HK-2 (cell line): ENCODE measurements at regions not wholly inside any gene's neighbourhood (a gene's known extent, or its start where the extent isn't known, plus 50 kb on each side); places are given as distances from the start of the nearest gene placed in this dataset.

Source experiments
- DNase-seq: peaks from one replicate; pipeline ENCODE4 v3.0.0-alpha.2; 2018; ENCODE audit not compliant: unreplicated experiment

- no peak for DNase-seq
These were observed 315.2 kb upstream of the SHH start for GRCh38 chr7:156127166-156128134.

- DNase-seq, result no peak
These were observed 313.8 kb upstream of the SHH start for GRCh38 chr7:156125841-156126730.

DNA sequence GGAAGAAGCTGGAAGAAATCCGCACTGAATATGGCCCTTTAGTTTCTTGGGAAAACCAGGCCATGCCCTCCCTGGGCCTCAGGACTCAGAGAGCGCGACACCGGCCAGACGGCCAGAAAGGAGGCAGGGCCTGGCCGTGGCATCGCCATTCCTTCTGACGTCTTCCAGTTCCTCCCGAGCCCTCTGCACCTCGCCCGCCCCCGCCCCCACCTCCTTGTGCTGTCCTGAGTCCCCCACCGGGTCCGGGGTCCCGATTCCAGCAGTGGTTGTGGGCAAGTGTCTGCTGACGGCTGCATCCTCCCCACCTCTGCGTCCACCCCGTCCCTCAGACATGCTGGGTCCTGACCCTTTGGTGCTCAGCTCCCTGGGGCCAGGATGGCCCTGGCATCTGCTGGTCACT lies 312.1 kb upstream of the SHH start:
- no peak for DNase-seq

GRCh38 chr7:156123362-156123761 lies 311.1 kb upstream of the SHH start:
- no peak for DNase-seq

DNA sequence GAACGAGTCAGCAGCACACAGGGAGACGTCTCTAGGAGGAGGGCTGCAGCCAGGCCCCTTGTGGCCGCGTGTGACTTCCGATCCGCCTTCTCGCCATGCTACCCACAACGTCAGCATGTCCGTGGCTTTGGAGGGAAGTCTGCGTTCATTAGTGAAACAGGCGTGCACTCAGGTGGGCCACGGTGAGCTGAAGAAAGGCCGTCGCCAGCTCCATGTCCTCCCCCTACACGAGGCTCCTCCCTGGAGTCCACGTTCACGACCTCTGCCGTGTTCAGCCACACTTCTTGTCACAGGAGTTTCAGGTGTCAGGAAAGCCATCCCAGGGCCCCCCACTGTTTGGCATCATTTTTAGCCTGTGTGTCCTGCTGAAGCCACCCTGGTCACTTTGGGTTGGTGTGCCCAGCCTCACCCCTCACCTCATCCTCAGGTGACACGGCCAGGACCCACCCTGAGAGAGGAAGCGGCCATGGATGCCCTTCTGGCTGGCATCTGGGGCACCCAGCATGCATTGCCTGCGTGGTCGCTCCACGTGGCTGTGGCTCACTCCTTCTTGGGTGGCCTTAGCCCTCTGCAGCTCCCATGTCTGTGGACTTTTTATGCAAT lies 310.6 kb upstream of the SHH start:
- DNase-seq, result no peak

DNA sequence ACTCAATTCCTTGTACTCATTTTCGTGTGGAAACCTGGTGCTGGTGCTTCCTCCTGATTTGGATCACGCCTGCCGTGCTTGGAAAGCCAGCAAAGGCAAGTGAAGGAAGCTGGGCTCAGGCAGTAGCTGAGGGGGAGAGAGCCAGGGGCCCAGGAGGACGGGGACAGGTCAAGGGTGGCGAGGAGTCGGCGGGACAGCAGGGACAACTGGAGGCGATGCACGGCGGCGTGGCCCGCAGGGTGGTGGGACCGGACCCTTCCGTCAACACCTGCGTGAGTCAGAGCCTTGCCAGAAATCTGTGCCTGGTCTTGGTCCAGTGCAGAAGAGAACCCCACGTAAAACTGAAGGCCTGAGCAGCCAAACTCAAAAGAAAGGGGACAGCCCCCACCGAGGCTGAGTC lies 309.7 kb upstream of the SHH start:
- DNase-seq, result no peak

DNA sequence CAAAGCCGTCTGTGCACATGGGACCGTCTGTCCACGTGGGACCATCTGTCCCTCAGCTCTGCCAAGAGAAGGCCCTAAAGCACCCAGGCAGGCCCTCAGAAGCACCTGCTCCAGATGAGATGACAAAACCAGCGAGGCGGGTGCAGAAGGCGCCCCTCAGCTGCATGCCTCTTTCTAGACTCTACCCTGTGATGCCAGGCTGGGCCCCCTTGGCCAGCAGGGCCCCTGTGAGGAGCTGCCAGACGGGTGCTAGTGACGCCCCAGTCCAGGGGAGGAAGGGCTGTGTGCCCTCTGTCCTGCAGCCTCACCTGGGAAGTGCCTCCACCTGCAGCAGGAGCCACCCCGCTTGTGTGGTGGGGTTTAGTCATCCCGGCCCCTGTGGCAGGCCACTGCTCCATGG lies 309.2 kb upstream of the SHH start:
- no peak for DNase-seq

DNA sequence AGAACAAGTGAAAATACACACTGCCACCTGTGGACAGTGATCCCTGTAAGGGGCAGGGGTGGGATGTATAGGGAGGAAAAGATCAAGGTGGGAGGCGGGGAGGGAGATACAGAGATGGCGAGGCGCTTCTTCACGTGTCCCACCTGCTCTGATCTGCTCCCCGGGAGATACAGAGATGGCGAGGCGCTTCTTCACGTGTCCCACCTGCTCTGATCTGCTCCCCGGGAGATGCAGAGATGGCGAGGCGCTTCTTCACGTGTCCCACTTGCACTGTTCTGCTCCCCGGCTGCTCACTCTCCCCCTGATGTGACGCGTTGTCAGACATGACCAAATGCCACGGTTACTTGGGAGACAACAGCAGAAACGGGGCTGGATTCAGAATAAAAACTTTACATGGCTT lies 308.3 kb upstream of the SHH start:
- DNase-seq, result no peak

GRCh38 chr7:156119771-156120170 lies 307.5 kb upstream of the SHH start:
- no peak for DNase-seq

DNA sequence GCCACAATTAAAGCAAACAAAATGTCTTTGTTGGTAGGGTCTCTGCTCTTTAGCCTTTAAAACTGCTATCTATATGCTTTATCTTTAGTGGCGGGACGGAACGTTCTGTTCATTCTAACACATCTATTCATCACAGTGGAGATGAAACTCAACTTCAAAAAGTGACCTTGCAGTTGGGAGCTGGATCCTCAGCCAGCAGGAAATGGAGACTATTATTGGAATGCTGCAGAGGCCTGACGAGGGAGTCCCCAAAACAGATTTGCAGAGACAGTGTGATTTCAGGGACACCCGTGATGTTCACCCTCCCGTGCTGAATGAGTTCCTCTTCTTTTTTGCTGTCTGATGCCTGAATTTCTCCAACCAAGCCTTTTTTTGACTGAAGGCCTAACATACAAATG lies 306.0 kb upstream of the SHH start:
- no peak for DNase-seq

- no peak for DNase-seq
These were observed 305.4 kb upstream of the SHH start for GRCh38 chr7:156117542-156118247.

DNA sequence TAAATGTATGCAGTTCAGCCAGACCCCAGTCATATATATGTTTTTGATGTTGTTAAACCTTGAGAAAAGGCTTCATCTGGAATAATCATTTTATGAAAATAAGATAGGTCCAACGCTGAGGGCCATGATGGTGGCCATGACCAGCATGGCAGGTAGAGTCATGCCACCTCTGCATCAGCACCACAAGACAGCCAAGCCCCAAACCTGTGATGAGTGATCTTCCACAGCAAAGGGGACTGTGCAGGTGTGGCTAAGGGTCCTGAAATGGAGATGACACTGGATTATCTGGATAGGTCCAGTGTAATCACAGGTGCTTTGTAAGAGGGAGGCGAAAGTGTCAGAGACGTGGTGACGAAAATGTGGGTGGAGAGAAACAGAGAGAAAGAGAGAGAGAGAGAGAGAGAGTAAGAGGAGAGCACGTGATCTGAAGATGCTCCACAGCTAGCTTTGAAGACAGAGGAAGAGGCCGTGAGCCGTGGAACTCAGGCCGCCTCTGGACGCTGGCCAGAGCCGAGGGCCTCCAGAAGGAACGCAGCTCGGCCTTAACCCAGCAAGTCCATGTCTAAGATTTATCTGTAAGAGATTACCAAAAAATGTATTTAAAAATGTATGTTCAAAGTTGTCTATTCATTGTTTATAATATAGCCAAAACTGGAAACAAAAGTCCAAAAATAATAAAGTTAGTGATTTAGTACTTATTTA lies 304.4 kb upstream of the SHH start:
- DNase-seq, result no peak

DNA sequence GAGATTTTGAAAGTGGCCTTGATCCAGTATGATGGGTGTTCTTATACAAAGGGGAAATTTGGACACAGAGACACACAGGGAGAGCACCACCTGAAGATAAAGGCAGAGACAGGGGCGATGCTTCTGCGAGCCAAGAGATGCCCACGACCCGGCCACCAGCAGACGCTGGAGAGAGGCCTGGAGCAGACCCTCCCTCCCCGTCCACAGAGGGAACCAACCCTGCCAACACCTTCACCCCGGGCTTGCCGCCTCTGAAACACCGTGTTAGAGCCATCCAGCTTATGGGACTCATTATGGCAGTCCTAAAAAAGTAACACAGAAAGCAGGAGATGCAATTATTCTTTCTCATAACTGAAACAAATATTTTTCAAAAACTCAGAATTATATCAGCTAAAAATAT lies 303.3 kb upstream of the SHH start:
- no peak for DNase-seq

DNA sequence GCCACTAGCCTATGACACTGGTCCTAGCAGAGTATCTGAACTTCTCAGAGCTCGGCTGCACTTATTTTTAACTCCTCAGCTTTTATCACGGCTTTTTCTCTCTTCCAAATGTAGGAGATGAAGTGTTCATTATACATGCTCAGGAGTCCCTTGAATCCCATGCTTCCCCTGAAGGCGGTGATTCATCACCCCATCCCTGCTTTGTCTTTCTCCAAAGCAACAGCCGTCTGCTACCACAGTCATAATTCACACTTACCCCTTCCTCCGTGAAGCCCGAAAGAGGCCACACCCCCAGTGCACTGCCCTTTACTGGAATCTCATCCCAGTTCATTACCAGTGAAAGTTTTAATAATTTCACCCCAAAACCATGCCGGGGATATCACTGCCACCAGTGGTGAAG lies 301.5 kb upstream of the SHH start:
- DNase-seq, result no peak

- no peak for DNase-seq
These were observed 297.7 kb upstream of the SHH start for GRCh38 chr7:156109988-156110387.

GRCh38 chr7:156109076-156109475 lies 296.8 kb upstream of the SHH start:
- DNase-seq, result no peak

- DNase-seq, result no peak
These were observed 295.7 kb upstream of the SHH start for GRCh38 chr7:156107957-156108356.

GRCh38 chr7:156106107-156106426 lies 293.8 kb upstream of the SHH start:
- DNase-seq, result no peak

- no peak for DNase-seq
These were observed 293.3 kb upstream of the SHH start for GRCh38 chr7:156105337-156106106.

DNA sequence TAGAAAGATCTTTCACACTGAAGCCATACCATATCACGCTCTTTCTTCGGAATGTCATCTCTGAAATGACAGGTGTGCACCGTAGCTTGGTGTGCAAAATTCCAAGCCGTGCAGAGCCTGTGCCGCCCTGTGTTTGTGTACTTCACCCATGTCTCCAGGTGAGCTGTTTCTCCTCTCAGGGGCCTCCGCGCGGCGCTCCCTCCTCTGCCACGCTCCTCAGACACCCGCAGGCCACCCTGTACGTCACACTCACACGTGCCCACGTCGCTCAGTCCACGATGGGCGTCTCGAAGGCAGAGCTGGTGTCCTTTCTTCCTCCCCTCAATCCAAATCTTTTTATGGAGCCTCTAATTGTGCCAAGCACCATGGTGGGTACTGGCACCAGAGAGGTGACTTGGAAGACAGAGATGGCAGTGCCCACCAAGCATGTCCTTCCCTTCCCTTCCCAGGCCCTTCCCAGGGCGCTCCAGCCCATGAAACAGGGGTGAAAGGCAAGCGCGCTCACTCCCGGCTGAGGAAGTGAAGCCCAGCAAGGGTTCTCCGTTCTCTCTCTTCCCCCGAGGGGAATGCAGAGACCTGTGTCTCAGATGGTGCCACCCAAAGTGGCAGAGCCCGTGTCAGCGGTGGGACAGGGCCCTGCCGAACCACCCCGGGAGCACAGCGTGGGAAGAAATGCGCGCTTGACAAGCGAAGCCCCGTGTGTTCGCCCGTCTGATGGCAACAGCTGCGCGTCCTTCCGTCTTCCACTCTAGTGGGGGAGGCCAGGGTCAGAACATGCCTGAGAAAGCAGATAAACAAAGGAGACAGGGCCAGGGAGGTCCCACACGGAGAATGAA lies 292.5 kb upstream of the SHH start:
- no peak for DNase-seq
